PC-3 (cell line): ENCODE measurements at regions not wholly inside any gene's neighbourhood (a gene's known extent, or its start where the extent isn't known, plus 50 kb on each side); places are given as distances from the start of the nearest gene placed in this dataset.

Source experiments
- ATAC-seq: fragments of 200-7000 bp; cut with Tn5 transposase; 2 replicates; pipeline ENCODE4 v1.9.1; 2020; ENCODE audit warnings: mild to moderate bottlenecking, moderate library complexity
- BruUV-seq: library from RNA; stranded (reverse); fragments of 400-500 nt; replicated peaks from 2 replicates; lab custom pipeline; 2021; lab: Mats Ljungman, UMichigan
- CTCF ChIA-PET: fragments of 300-600 bp; sonication (Branson Sonifier 250); formaldehyde crosslinking; loops from one replicate; lab custom pipeline; 2022; ENCODE audit warnings: antibody characterized with exemption; lab: Charles Lee
- POLR2A ChIA-PET: fragments of 300-600 bp; sonication (Branson Sonifier 250); formaldehyde crosslinking; loops from one replicate; lab custom pipeline; 2022; ENCODE audit warnings: antibody characterized with exemption; ENCODE audit not compliant: unreplicated experiment; lab: Charles Lee
- DNase-seq: peaks from one replicate; pipeline ENCODE4 v3.0.0-alpha.2; 2015
- H2AFZ ChIP-seq: fragments of 300-600 bp; sonication (generic); 2 replicates; pipeline ENCODE4 v1.6.0; 2016; ENCODE audit warnings: antibody characterized with exemption, low read length
- H3F3A ChIP-seq: fragments of 300-600 bp; sonication (generic); one replicate; pipeline ENCODE4 v1.6.0; 2017; ENCODE audit warnings: antibody characterized with exemption, low read length, control low read depth, mild to moderate bottlenecking; ENCODE audit not compliant: unreplicated experiment
- H3K27ac ChIP-seq: fragments of 300-600 bp; sonication (generic); 2 replicates; pipeline ENCODE4 v1.5.1; 2016; ENCODE audit warnings: mild to moderate bottlenecking, low read length
- H3K27me3 ChIP-seq: fragments of 300-600 bp; sonication (generic); 2 replicates; pipeline ENCODE4 v1.6.1; 2016; ENCODE audit warnings: low read length, mixed read lengths
- H3K36me3 ChIP-seq: fragments of 300-600 bp; sonication (generic); 2 replicates; pipeline ENCODE4 v1.6.1; 2016; ENCODE audit warnings: low read depth, mixed run types, low read length, mixed read lengths
- H3K4me1 ChIP-seq: fragments of 300-600 bp; sonication (generic); 2 replicates; pipeline ENCODE4 v1.5.1; 2016; ENCODE audit warnings: low read length; ENCODE audit not compliant: insufficient read depth
- H3K4me2 ChIP-seq: fragments of 300-600 bp; sonication (generic); 2 replicates; pipeline ENCODE4 v1.6.0; 2016; ENCODE audit warnings: low read length
- H3K4me3 ChIP-seq: fragments of 300-600 bp; sonication (generic); 2 replicates; pipeline ENCODE4 v1.5.1; 2016; ENCODE audit warnings: mild to moderate bottlenecking, low read length, mixed read lengths
- H3K79me2 ChIP-seq: fragments of 300-600 bp; sonication (generic); 2 replicates; pipeline ENCODE4 v1.6.1; 2017; ENCODE audit warnings: low read length, mixed read lengths
- H3K9ac ChIP-seq: fragments of 300-600 bp; sonication (generic); 2 replicates; pipeline ENCODE4 v1.6.0; 2016; ENCODE audit warnings: mild to moderate bottlenecking, low read length
- H3K9me2 ChIP-seq: fragments of 300-600 bp; sonication (generic); replicated peaks from 2 replicates; pipeline ENCODE4 v1.6.1; 2016; ENCODE audit warnings: mixed run types, low read length, mixed read lengths
- H3K9me3 ChIP-seq: fragments of 300-600 bp; sonication (generic); 2 replicates; pipeline ENCODE4 v1.6.1; 2016; ENCODE audit warnings: low read length, mixed read lengths
- H4K20me1 ChIP-seq: fragments of 300-600 bp; sonication (generic); 2 replicates; pipeline ENCODE4 v1.6.1; 2016; ENCODE audit warnings: low read length, mixed read lengths
- CTCF ChIP-seq: fragments of 300-600 bp; sonication (generic); conservative IDR thresholded peaks from 2 replicates; pipeline ENCODE4 v1.5.1; 2017; ENCODE audit warnings: antibody characterized with exemption, low read depth, mild to moderate bottlenecking, low read length
- EZH2 ChIP-seq: fragments of 300-600 bp; sonication (generic); IDR thresholded peaks from one replicate; pipeline ENCODE4 v1.6.1; 2017; ENCODE audit warnings: antibody characterized with exemption, mild to moderate bottlenecking, low read length; ENCODE audit not compliant: unreplicated experiment
- EZH2phosphoT487 ChIP-seq: fragments of 300-600 bp; sonication (generic); IDR thresholded peaks from 2 replicates; pipeline ENCODE4 v1.6.1; 2018; ENCODE audit warnings: mild to moderate bottlenecking, antibody characterized with exemption, low read length, borderline replicate concordance
- intact Hi-C: fragments of 100-400 bp; cut with micrococcal nuclease; formaldehyde crosslinking; loops from 2 replicates; pipeline ENCODE4 v1.9.0; 2023

- Histone ChIP-seq H4K20me1 (no peaks in the 10 kb centered on the region), H3K4me3 (no peak overlapping the region), H3K9ac (no peak overlapping the region), H3K36me3 (no peaks in the 10 kb centered on the region), H3K4me2 (no peak overlapping the region), H3K9me3 (no peaks in the 10 kb centered on the region), H2AFZ (peak overlapping the region; percentile 46; the same call in 1 of the 2 replicates), H3K4me1 (peaks cover 16% of the 10 kb centered on the region; the same call in 1 of the 2 replicates), H3K27ac (no peak overlapping the region), H3K79me2 (no peaks in the 10 kb centered on the region), H3K9me2 (no peaks in the 10 kb centered on the region), H3F3A (no peaks in the 10 kb centered on the region), H3K27me3 (no peaks in the 10 kb centered on the region)
- ChIA-PET CTCF (no interaction called here), POLR2A (no interaction called here)
- ATAC-seq (peak; percentile 51; the same call in 1 of the 2 replicates), DNase-seq (peak; percentile 7)
- BruUV-seq, result no TSS peak
- TF ChIP-seq EZH2 (no peak), CTCF (no peak), EZH2phosphoT487 (no peak)
- intact Hi-C loops, result no loop called here
Observed at GRCh38 chr6:82750556-82750955, 315.1 kb downstream of the UBE3D start.

GRCh38 chr6:82751718-82752117 lies 313.9 kb downstream of the UBE3D start:
- TF ChIP-seq EZH2phosphoT487 (no peak), CTCF (no peak), EZH2 (no peak)
- Histone ChIP-seq H3K4me1 (0 out of 2 replicates have a peak, but pooled peaks cover 10% of the 10 kb centered on the region), H3K4me2 (no peak overlapping the region), H3K27ac (no peak overlapping the region), H3K9ac (no peak overlapping the region), H2AFZ (no peak overlapping the region), H3F3A (no peaks in the 10 kb centered on the region), H3K79me2 (no peaks in the 10 kb centered on the region), H3K9me3 (no peaks in the 10 kb centered on the region), H3K9me2 (no peaks in the 10 kb centered on the region), H4K20me1 (no peaks in the 10 kb centered on the region), H3K4me3 (no peak overlapping the region), H3K27me3 (no peaks in the 10 kb centered on the region), H3K36me3 (no peaks in the 10 kb centered on the region)
- intact Hi-C loops, result no loop called here
- DNase-seq (no peak), ATAC-seq (no peak)
- no TSS peak for BruUV-seq
- POLR2A ChIA-PET, result no interaction called here
- CTCF ChIA-PET, result no interaction called here

- BruUV-seq, result no TSS peak
- Histone ChIP-seq H2AFZ (no peak overlapping the region), H3K9ac (no peak overlapping the region), H3K4me2 (no peak overlapping the region), H3K27ac (no peak overlapping the region), H3K36me3 (no peaks in the 10 kb centered on the region), H3K79me2 (no peaks in the 10 kb centered on the region), H3K9me2 (no peaks in the 10 kb centered on the region), H3K4me3 (no peak overlapping the region), H4K20me1 (no peaks in the 10 kb centered on the region), H3K27me3 (no peaks in the 10 kb centered on the region), H3K9me3 (no peaks in the 10 kb centered on the region), H3F3A (no peaks in the 10 kb centered on the region), H3K4me1 (peaks cover 10% of the 10 kb centered on the region)
- CTCF ChIA-PET, result no interaction called here
- TF ChIP-seq EZH2phosphoT487 (no peak), EZH2 (no peak), CTCF (no peak)
- DNase-seq (no peak), ATAC-seq (no peak)
- POLR2A ChIA-PET, result no interaction called here
- intact Hi-C loops, result no loop called here
Observed at GRCh38 chr6:82761674-82762345, 303.8 kb downstream of the UBE3D start.
